Neural cell (in vitro differentiated cells): ENCODE measurements at regions not wholly inside any gene's neighbourhood (a gene's known extent, or its start where the extent isn't known, plus 50 kb on each side); places are given as distances from the start of the nearest gene placed in this dataset.
A peak's percentile ranks its signal among the peaks of the same experiment; 100 is the strongest.

ENCODE experiments used
- EP300 ChIP-seq: fragments of 450-650 bp; conservative IDR thresholded peaks from 2 replicates; pipeline ENCODE4 v1.6.1; 2014; ENCODE audit warnings: antibody characterized with exemption, mild to moderate bottlenecking, moderate library complexity; ENCODE audit not compliant: poor library complexity, severe bottlenecking
- EZH2 ChIP-seq: fragments of 200-600, 300-800 bp; shearing (Covaris generic), sonication (generic); IDR thresholded peaks from 2 replicates; pipeline ENCODE4 v1.6.1; 2014; ENCODE audit warnings: antibody characterized with exemption, low read length, borderline replicate concordance, mild to moderate bottlenecking; ENCODE audit not compliant: insufficient read depth, poor library complexity, severe bottlenecking
- MXI1 ChIP-seq: fragments of 450-650 bp; conservative IDR thresholded peaks from 2 replicates; pipeline ENCODE4 v1.6.1; 2014; ENCODE audit warnings: antibody characterized with exemption, mild to moderate bottlenecking; ENCODE audit not compliant: poor library complexity, severe bottlenecking
- POLR2AphosphoS5 ChIP-seq: IDR thresholded peaks from 2 replicates; pipeline ENCODE4 v1.6.1; 2012
- RAD21 ChIP-seq: fragments of 450-650 bp; conservative IDR thresholded peaks from 2 replicates; pipeline ENCODE4 v1.6.1; 2014; ENCODE audit warnings: antibody characterized with exemption, mild to moderate bottlenecking, moderate library complexity
- SMC3 ChIP-seq: fragments of 450-650 bp; conservative IDR thresholded peaks from 2 replicates; pipeline ENCODE4 v1.6.1; 2014; ENCODE audit warnings: antibody characterized with exemption, mild to moderate bottlenecking, moderate library complexity; ENCODE audit not compliant: poor library complexity
- TAF1 ChIP-seq: IDR thresholded peaks from 2 replicates; pipeline ENCODE4 v1.6.1; 2012; ENCODE audit warnings: low read depth
- TF ChIP-seq, protein P1 (sequence below): fragments of 450-650 bp; IDR thresholded peaks from 2 replicates; pipeline ENCODE4 v1.5.1; 2014; ENCODE audit warnings: antibody characterized with exemption, mild to moderate bottlenecking, moderate library complexity; ENCODE audit not compliant: poor library complexity, severe bottlenecking
- TF ChIP-seq, protein P2 (sequence below): IDR thresholded peaks from 2 replicates; pipeline ENCODE4 v1.6.1; 2012; ENCODE audit warnings: borderline replicate concordance

DNA sequence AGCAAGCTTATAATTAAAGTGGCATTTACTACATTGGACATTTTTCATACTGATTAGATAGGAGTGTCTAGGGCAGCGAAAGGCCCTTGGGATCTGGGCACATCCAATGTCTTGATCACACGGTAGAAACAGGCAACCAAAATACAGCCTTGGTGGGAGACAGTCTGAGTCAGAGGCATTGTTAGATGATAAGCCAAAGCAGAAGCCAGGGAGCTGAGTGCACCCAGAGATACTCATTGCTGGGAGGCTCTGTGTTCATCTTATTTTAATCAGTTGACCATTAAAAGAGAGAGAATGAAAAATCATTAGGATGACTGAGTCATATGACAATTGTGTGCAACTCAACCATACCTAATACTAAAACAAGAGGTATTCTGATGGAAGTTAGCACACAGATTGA is 109.5 kb downstream of the LCA5 start:
- TF ChIP-seq, protein P1, sequence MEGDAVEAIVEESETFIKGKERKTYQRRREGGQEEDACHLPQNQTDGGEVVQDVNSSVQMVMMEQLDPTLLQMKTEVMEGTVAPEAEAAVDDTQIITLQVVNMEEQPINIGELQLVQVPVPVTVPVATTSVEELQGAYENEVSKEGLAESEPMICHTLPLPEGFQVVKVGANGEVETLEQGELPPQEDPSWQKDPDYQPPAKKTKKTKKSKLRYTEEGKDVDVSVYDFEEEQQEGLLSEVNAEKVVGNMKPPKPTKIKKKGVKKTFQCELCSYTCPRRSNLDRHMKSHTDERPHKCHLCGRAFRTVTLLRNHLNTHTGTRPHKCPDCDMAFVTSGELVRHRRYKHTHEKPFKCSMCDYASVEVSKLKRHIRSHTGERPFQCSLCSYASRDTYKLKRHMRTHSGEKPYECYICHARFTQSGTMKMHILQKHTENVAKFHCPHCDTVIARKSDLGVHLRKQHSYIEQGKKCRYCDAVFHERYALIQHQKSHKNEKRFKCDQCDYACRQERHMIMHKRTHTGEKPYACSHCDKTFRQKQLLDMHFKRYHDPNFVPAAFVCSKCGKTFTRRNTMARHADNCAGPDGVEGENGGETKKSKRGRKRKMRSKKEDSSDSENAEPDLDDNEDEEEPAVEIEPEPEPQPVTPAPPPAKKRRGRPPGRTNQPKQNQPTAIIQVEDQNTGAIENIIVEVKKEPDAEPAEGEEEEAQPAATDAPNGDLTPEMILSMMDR = no peak
- TF ChIP-seq, protein P2, sequence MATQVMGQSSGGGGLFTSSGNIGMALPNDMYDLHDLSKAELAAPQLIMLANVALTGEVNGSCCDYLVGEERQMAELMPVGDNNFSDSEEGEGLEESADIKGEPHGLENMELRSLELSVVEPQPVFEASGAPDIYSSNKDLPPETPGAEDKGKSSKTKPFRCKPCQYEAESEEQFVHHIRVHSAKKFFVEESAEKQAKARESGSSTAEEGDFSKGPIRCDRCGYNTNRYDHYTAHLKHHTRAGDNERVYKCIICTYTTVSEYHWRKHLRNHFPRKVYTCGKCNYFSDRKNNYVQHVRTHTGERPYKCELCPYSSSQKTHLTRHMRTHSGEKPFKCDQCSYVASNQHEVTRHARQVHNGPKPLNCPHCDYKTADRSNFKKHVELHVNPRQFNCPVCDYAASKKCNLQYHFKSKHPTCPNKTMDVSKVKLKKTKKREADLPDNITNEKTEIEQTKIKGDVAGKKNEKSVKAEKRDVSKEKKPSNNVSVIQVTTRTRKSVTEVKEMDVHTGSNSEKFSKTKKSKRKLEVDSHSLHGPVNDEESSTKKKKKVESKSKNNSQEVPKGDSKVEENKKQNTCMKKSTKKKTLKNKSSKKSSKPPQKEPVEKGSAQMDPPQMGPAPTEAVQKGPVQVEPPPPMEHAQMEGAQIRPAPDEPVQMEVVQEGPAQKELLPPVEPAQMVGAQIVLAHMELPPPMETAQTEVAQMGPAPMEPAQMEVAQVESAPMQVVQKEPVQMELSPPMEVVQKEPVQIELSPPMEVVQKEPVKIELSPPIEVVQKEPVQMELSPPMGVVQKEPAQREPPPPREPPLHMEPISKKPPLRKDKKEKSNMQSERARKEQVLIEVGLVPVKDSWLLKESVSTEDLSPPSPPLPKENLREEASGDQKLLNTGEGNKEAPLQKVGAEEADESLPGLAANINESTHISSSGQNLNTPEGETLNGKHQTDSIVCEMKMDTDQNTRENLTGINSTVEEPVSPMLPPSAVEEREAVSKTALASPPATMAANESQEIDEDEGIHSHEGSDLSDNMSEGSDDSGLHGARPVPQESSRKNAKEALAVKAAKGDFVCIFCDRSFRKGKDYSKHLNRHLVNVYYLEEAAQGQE = no peak
- peak; percentile 31 for TF ChIP-seq POLR2AphosphoS5
- no peak for TF ChIP-seq TAF1
- TF ChIP-seq EZH2 = no peak
- TF ChIP-seq RAD21 = no peak
- TF ChIP-seq MXI1 = no peak
- TF ChIP-seq SMC3 = no peak
- no peak for TF ChIP-seq EP300
